ENCODE measurements at regions not wholly inside any gene's neighbourhood (a gene's known extent, or its start where the extent isn't known, plus 50 kb on each side); places are given as distances from the start of the nearest gene placed in this dataset.

- DNase-seq (ENCODE audit: low read depth) = no peak
- no peak for TF ChIP-seq CTCF (conservative IDR thresholded peaks at IDR 0.05; ENCODE audit: low read length)
- no peak overlapping the region for H3K4me3 ChIP-seq (ENCODE audit: low read length)
Measured at GRCh38 chr1:70536708-70537366, 125.8 kb downstream of the CTH start.

- no peak for TF ChIP-seq CTCF (conservative IDR thresholded peaks at IDR 0.05; ENCODE audit: low read length)
- no peak for DNase-seq (ENCODE audit: low read depth)
- no peak overlapping the region for H3K4me3 ChIP-seq (ENCODE audit: low read length)
Measured at GRCh38 chr1:70537788-70538187, 126.7 kb downstream of the CTH start.

GRCh38 chr1:70542030-70542429 lies 131.0 kb downstream of the CTH start:
- DNase-seq (ENCODE audit: low read depth) = no peak
- no peak for TF ChIP-seq CTCF (conservative IDR thresholded peaks at IDR 0.05; ENCODE audit: low read length)
- H3K4me3 ChIP-seq (ENCODE audit: low read length) = no peak overlapping the region

DNA sequence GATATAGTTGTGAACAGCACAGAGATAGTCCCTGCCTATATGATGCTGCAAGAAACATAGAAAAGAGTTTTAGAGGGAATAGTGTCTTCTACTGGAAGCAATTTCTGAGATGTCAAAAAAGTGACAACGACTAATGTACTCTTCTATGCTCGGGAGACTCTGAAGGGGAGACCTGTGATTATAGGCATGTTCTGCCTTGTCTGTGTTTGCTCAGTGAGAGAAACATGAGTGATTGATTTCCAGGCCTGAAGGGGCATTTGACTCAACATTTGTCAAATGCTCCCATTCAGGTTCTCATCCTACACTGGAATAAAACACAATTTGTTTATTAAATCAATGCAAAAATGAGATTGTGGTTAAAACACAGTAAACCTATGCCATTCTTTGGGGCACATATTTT lies 131.8 kb downstream of the CTH start:
- no peak overlapping the region for H3K4me3 ChIP-seq (ENCODE audit: low read length)
- no peak for TF ChIP-seq CTCF (conservative IDR thresholded peaks at IDR 0.05; ENCODE audit: low read length)
- no peak for DNase-seq (ENCODE audit: low read depth)

- no peak overlapping the region for H3K4me3 ChIP-seq (ENCODE audit: low read length)
- no peak for TF ChIP-seq CTCF (conservative IDR thresholded peaks at IDR 0.05; ENCODE audit: low read length)
Measured at GRCh38 chr1:70546726-70547125, 135.7 kb downstream of the CTH start.

DNA sequence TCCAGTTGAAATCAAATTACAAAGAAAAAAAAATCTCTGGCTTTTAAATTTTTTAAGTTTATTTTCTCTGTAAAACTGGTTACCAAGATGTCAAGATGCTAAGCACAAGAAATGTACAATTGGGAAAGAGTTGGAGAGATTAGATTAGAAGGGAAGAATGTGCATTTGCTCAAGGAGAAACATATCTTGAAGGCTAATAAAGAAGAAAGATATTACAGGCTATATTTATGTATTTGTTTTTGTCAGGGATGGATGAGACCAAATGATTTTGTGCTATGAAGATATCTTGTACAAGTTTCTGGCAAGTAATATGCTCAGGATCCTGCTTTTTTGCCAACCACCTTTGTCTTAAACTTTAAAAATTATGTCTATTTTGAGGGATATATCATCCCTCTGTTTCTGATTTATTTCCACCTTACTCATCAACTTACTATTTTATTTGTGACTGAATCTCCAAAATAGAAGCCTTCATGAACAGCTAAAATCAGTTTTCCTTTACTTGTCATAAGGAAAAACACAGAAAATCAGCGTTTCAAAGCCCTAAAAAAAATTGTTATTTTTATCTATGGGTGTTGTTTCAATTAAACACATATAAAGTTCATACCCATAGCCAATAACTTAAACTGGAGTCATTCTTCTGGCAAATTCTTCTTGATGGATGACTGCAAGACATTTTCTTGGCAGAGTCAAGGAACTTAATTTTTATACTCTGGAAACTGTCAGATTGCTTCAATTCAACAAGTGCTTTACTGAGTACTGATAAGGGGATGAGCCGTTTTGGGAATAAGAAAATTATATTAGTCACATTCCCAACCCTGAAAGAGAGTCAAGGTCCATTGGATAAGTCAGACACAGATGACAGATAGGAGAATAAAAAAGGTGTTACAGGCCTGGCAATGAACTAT lies 141.8 kb downstream of the CTH start:
- no peak for TF ChIP-seq CTCF (conservative IDR thresholded peaks at IDR 0.05; ENCODE audit: low read length)
- DNase-seq (ENCODE audit: low read depth) = no peak
- H3K4me3 ChIP-seq (ENCODE audit: low read length) = no peak overlapping the region

More at GRCh38 chr1:70546726-70547125, 135.7 kb downstream of the CTH start:
- DNase-seq (ENCODE audit: low read depth) = no peak

DNA sequence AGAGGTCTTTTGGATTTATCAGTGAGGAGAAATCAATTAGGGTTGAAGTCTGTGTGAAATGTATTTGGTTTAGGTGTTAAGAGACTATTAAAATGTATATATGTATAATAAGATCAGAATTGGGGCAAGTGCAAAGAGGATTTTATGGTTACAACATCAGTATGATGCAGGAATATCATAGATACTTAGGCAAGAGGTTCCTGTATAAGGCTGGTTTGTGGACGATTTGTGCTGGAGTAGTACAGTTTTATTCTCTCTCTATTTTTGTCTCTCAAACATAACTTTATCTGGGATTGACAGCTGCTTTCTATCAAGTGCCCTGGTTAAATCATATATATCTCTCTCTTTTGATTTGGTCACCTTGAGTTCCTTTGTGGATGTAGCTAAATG lies 142.5 kb downstream of the CTH start:
- no peak for DNase-seq (ENCODE audit: low read depth)
- TF ChIP-seq CTCF (conservative IDR thresholded peaks at IDR 0.05; ENCODE audit: low read length) = no peak
- no peak overlapping the region for H3K4me3 ChIP-seq (ENCODE audit: low read length)

Data from AG10803 (cell line).